H1 (cell line): ENCODE measurements at regions not wholly inside any gene's neighbourhood (a gene's known extent, or its start where the extent isn't known, plus 50 kb on each side); places are given as distances from the start of the nearest gene placed in this dataset.

ENCODE experiments used
- CTCF ChIA-PET: fragments of 300-600 bp; sonication (Branson Sonifier 250); formaldehyde crosslinking; loops from one replicate; lab custom pipeline; 2021; ENCODE audit not compliant: partially characterized antibody; lab: Charles Lee
- POLR2A ChIA-PET: fragments of 300-600 bp; sonication (Branson Sonifier 250); formaldehyde crosslinking; loops from one replicate; lab custom pipeline; 2021; ENCODE audit warnings: inconsistent platforms; ENCODE audit not compliant: partially characterized antibody; lab: Charles Lee
- DNase-seq, 2 experiments: peaks; one replicate each; pipeline versions ENCODE4 v3.0.0 to v3.0.0-alpha.2; 2010 to 2022; ENCODE audit warnings: low spot score in 2 of 2, low read depth in 1 of 2, mixed read lengths in 1 of 2
- FAIRE-seq: peaks from 2 replicates; lab custom pipeline; 2011; peaks lifted over from hg19 to GRCh38; lab: Jason Lieb, UNC
- H2AFZ ChIP-seq: 2 replicates; pipeline ENCODE4 v1.8.1; 2012; ENCODE audit warnings: low read length, inconsistent platforms
- H2AK5ac ChIP-seq: 2 replicates; pipeline ENCODE4 v1.6.1; 2013; ENCODE audit warnings: low read depth, low read length
- H2BK120ac ChIP-seq: replicated peaks from 2 replicates; pipeline ENCODE3; 2013; ENCODE audit warnings: low read depth, low read length, inconsistent platforms
- H2BK12ac ChIP-seq: 2 replicates; pipeline ENCODE4 v1.6.1; 2013; ENCODE audit warnings: low read depth, low read length
- H2BK15ac ChIP-seq: 2 replicates; pipeline ENCODE4 v1.6.1; 2013; ENCODE audit warnings: low read length
- H2BK20ac ChIP-seq: 2 replicates; pipeline ENCODE4 v1.6.1; 2013; ENCODE audit warnings: low read length
- H2BK5ac ChIP-seq: 2 replicates; pipeline ENCODE4 v1.6.1; 2013; ENCODE audit warnings: low read depth, low read length
- H3K14ac ChIP-seq: 2 replicates; pipeline ENCODE4 v1.6.1; 2013; ENCODE audit warnings: inconsistent platforms; ENCODE audit not compliant: insufficient read length
- H3K18ac ChIP-seq: 2 replicates; pipeline ENCODE4 v1.6.1; 2013; ENCODE audit warnings: low read length; ENCODE audit errors: extremely low read depth
- H3K23ac ChIP-seq: 2 replicates; pipeline ENCODE4 v1.6.1; 2013; ENCODE audit warnings: inconsistent platforms; ENCODE audit not compliant: insufficient read length
- H3K23me2 ChIP-seq: 2 replicates; pipeline ENCODE4 v1.6.1; 2013; ENCODE audit warnings: low read depth, low read length
- H3K27ac ChIP-seq: 2 replicates; pipeline ENCODE4 v1.6.1; 2011; ENCODE audit warnings: low read depth, low read length, inconsistent platforms
- H3K27me3 ChIP-seq, 4 experiments: replicated peaks in 1 of 4; 1 replicate in 1 of 4; 2 replicates in 3 of 4; pipeline versions ENCODE4 v1.6.1 to v1.8.1; 2011 to 2013; ENCODE audit warnings: low read length in 3 of 4, mild to moderate bottlenecking in 3 of 4, inconsistent platforms in 2 of 4, mixed read lengths in 2 of 4, moderate library complexity in 1 of 4; ENCODE audit not compliant: control insufficient read depth in 3 of 4, insufficient read depth in 3 of 4; ENCODE audit errors: extremely low read depth in 1 of 4
- H3K36me3 ChIP-seq, 4 experiments: 2 replicates each; pipeline versions ENCODE4 v1.6.1 to v1.8.1; 2011 to 2013; ENCODE audit warnings: mild to moderate bottlenecking in 4 of 4, low read length in 3 of 4, moderate library complexity in 2 of 4, control low read depth in 1 of 4, inconsistent platforms in 1 of 4; ENCODE audit not compliant: insufficient read depth in 4 of 4, control insufficient read depth in 2 of 4
- H3K4ac ChIP-seq: replicated peaks from 2 replicates; pipeline ENCODE3; 2013; ENCODE audit warnings: low read length, low read depth, mixed read lengths, inconsistent platforms; ENCODE audit not compliant: insufficient read length
- H3K4me1 ChIP-seq, 4 experiments: replicated peaks in 1 of 4; 1 replicate in 1 of 4; 2 replicates in 3 of 4; pipeline versions ENCODE4 v1.6.1 to v1.8.1; 2011 to 2013; ENCODE audit warnings: low read length in 3 of 4, inconsistent platforms in 2 of 4, mixed read lengths in 1 of 4; ENCODE audit not compliant: insufficient read depth in 4 of 4, control insufficient read depth in 3 of 4
- H3K4me2 ChIP-seq, 2 experiments: 2 replicates each; pipeline versions ENCODE4 v1.6.1 to v1.8.1; 2011 to 2013; ENCODE audit warnings: low read depth in 2 of 2, low read length in 2 of 2, control low read depth in 1 of 2, inconsistent platforms in 1 of 2, mild to moderate bottlenecking in 1 of 2; ENCODE audit not compliant: insufficient read depth in 1 of 2
- H3K4me3 ChIP-seq, 4 experiments: fragments of 200-600, 300-600 bp in 1 of 4; sonication (generic), shearing (Covaris generic), sonication (Bioruptor Twin) in 1 of 4; 2 replicates each; pipeline versions ENCODE4 v1.5.1 to v1.8.1; 2011 to 2016; ENCODE audit warnings: low read length in 4 of 4, low read depth in 3 of 4, control low read depth in 2 of 4, inconsistent platforms in 2 of 4, mild to moderate bottlenecking in 2 of 4, mixed read lengths in 1 of 4, moderate library complexity in 1 of 4; ENCODE audit not compliant: insufficient read depth in 2 of 4; ENCODE audit errors: extremely low read depth in 1 of 4
- H3K56ac ChIP-seq: replicated peaks from 2 replicates; pipeline ENCODE3; 2013; ENCODE audit warnings: low read depth, mild to moderate bottlenecking, mixed read lengths, low read length, inconsistent platforms; ENCODE audit not compliant: insufficient read length
- H3K79me1 ChIP-seq: 2 replicates; pipeline ENCODE4 v1.6.1; 2013; ENCODE audit warnings: low read depth, low read length, control low read depth
- H3K79me2 ChIP-seq, 2 experiments: 2 replicates each; pipeline versions ENCODE4 v1.6.1 to v1.8.1; 2012 to 2013; ENCODE audit warnings: low read length in 2 of 2, mild to moderate bottlenecking in 2 of 2, inconsistent platforms in 1 of 2; ENCODE audit not compliant: insufficient read depth in 2 of 2, control insufficient read depth in 1 of 2
- H3K9ac ChIP-seq, 4 experiments: replicated peaks in 1 of 4; 1 replicate in 1 of 4; 2 replicates in 3 of 4; pipeline versions ENCODE4 v1.6.1 to v1.8.1; 2011 to 2013; ENCODE audit warnings: low read depth in 3 of 4, low read length in 3 of 4, control low read depth in 2 of 4, mild to moderate bottlenecking in 2 of 4, moderate library complexity in 2 of 4, inconsistent platforms in 1 of 4; ENCODE audit errors: extremely low read depth in 1 of 4
- H3K9me3 ChIP-seq, 2 experiments: 2 replicates each; pipeline versions ENCODE4 v1.6.1 to v1.8.1; 2012 to 2013; ENCODE audit warnings: mild to moderate bottlenecking in 2 of 2, moderate library complexity in 2 of 2, control low read depth in 1 of 2, inconsistent platforms in 1 of 2, low read depth in 1 of 2, low read length in 1 of 2, mixed read lengths in 1 of 2; ENCODE audit not compliant: insufficient read depth in 2 of 2
- H4K20me1 ChIP-seq, 2 experiments: replicated peaks in 1 of 2; 2 replicates each; pipeline versions ENCODE3 to v1.8.1; 2011 to 2013; ENCODE audit warnings: inconsistent platforms in 2 of 2, low read length in 2 of 2, mild to moderate bottlenecking in 1 of 2; ENCODE audit not compliant: insufficient read depth in 2 of 2, control insufficient read depth in 1 of 2
- H4K5ac ChIP-seq: 2 replicates; pipeline ENCODE4 v1.6.1; 2013; ENCODE audit warnings: low read length, low read depth, mixed read lengths, inconsistent platforms; ENCODE audit not compliant: insufficient read length
- H4K8ac ChIP-seq: 2 replicates; pipeline ENCODE4 v1.8.0; 2013; ENCODE audit warnings: mild to moderate bottlenecking, moderate library complexity, low read length, inconsistent platforms; ENCODE audit not compliant: insufficient read depth; ENCODE audit errors: extremely low read depth
- H4K91ac ChIP-seq: replicated peaks from 2 replicates; pipeline ENCODE3; 2013; ENCODE audit warnings: low read length, mixed read lengths, inconsistent platforms; ENCODE audit not compliant: insufficient read length
- ASH2L ChIP-seq: fragments of 200-600, 300-600 bp; sonication (generic); IDR thresholded peaks from one replicate; pipeline ENCODE4 v1.7.1; 2017; ENCODE audit warnings: low read length
- BACH1 ChIP-seq: IDR thresholded peaks from 2 replicates; pipeline ENCODE4 v1.6.1; 2012; ENCODE audit warnings: low read length, improper control_type of control experiment
- BRCA1 ChIP-seq: IDR thresholded peaks from 2 replicates; pipeline ENCODE4 v1.6.1; 2012; ENCODE audit warnings: low read depth, low read length, improper control_type of control experiment
- CBX5 ChIP-seq: fragments of 300-800, 300-1000 bp; sonication (generic); IDR thresholded peaks from 2 replicates; pipeline ENCODE4 v1.7.1; 2016; ENCODE audit warnings: antibody characterized with exemption, low read length, low read depth
- CHD2 ChIP-seq: IDR thresholded peaks from 2 replicates; pipeline ENCODE4 v1.6.1; 2012; ENCODE audit warnings: low read length, improper control_type of control experiment
- CREB1 ChIP-seq: IDR thresholded peaks from 2 replicates; pipeline ENCODE4 v1.6.1; 2012; ENCODE audit warnings: inconsistent platforms
- EZH2 ChIP-seq: fragments of 200-600 bp; sonication (generic); IDR thresholded peaks from 2 replicates; pipeline ENCODE4 v1.7.1; 2012; ENCODE audit warnings: low read depth, mild to moderate bottlenecking, moderate library complexity, low read length, inconsistent platforms; ENCODE audit not compliant: severe bottlenecking
- NRF1 ChIP-seq: IDR thresholded peaks from 2 replicates; pipeline ENCODE4 v1.6.1; 2011; ENCODE audit warnings: mild to moderate bottlenecking, low read depth, low read length, improper control_type of control experiment
- PHF8 ChIP-seq: fragments of 200-600 bp; sonication (generic); conservative IDR thresholded peaks from 2 replicates; pipeline ENCODE4 v1.7.1; 2012; ENCODE audit warnings: low read depth, mild to moderate bottlenecking, inconsistent platforms, low read length, moderate library complexity
- POLR2A ChIP-seq, 2 experiments: IDR thresholded peaks; 1 replicate in 1 of 2; 2 replicates in 1 of 2; pipeline ENCODE4 v1.6.1; 2011; ENCODE audit warnings: low read depth in 2 of 2, low read length in 2 of 2, mild to moderate bottlenecking in 2 of 2; ENCODE audit errors: control extremely low read depth in 1 of 2
- RNF2 ChIP-seq: fragments of 200-900, 300-1000 bp; sonication (generic); IDR thresholded peaks from 2 replicates; pipeline ENCODE4 v1.7.1; 2016; ENCODE audit warnings: borderline replicate concordance, low read depth, mild to moderate bottlenecking, antibody characterized with exemption, low read length; ENCODE audit not compliant: poor library complexity, severe bottlenecking; ENCODE audit errors: missing control alignments
- SP2 ChIP-seq: IDR thresholded peaks from 2 replicates; pipeline ENCODE4 v1.6.1; 2012; ENCODE audit warnings: mild to moderate bottlenecking, low read length, inconsistent platforms
- SRF ChIP-seq: IDR thresholded peaks from 2 replicates; pipeline ENCODE4 v1.6.1; 2011; ENCODE audit warnings: mild to moderate bottlenecking, low read depth, low read length, moderate library complexity
- WGBS, 2 experiments: shearing (Covaris generic) in 1 of 2; methylation state at CpG; one replicate each; pipeline versions ENCODE4 v1.1.6 to v1.1.7; 2013 to 2015; ENCODE audit warnings: low lambda C conversion rate in 2 of 2, mixed read lengths in 2 of 2, inconsistent platforms in 1 of 2, low coverage in 1 of 2, missing lambda C conversion rate in 1 of 2; ENCODE audit not compliant: insufficient replicate concordance in 2 of 2, insufficient coverage in 1 of 2, insufficient read length in 1 of 2; ENCODE audit errors: extremely low coverage in 1 of 2, missing lambda C conversion rate in 1 of 2; 5-methylcytosine and 5-hydroxymethylcytosine counted together

DNA sequence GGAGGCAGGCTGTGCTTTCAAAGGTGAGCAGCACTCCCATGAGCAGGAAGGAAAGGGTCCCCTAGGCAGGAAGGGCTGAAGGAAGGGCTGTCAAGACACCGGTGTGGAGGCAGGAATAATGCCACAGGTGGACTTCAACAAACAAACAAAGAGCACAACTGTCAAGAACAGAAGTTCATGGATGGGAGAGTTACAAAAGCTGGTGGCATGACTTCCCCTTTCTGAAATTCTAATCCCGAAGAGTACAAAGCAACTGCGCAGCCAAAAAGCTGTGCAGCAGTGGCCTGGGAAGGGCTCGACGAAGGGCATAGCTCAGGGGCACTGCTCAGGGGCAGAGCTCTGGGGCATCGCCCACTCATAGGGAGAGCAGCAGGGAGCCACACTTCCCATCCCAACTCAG lies 582.3 kb upstream of the DIPK2B start:
- FAIRE-seq = no peak
- H2BK120ac ChIP-seq = no peak overlapping the region
- H4K5ac ChIP-seq = no peak overlapping the region
- H2BK15ac ChIP-seq = no peak overlapping the region
- TF ChIP-seq NRF1 (no peak), CBX5 (no peak), SRF (no peak), RNF2 (no peak), CREB1 (no peak), ASH2L (no peak), EZH2 (no peak), PHF8 (no peak), BRCA1 (no peak), SP2 (no peak), CHD2 (no peak), POLR2A (IDR thresholded peaks at IDR 0.05; ENCODE audit: control extremely low read depth in 1 of 2, low read depth in 2 of 2, low read length in 2 of 2) (no peak), BACH1 (no peak)
- TF ChIP-seq, all 59 proteins: peak for 0
- Histone ChIP-seq H3K23ac (no peak overlapping the region), H3K79me2 (peaks cover 5 to 98% of the 10 kb centered on the region in 2 experiments; a peak in 3 of 4 replicates), H2BK20ac (no peak overlapping the region), H3K14ac (no peak overlapping the region), H2BK12ac (no peak overlapping the region), H4K20me1 (peaks cover 14 to 22% of the 10 kb centered on the region in 2 experiments), H3K9ac (no peak overlapping the region), H3K4me2 (no peak overlapping the region), H2AFZ (no peak overlapping the region), H3K9me3 (no peaks in the 10 kb centered on the region), H2BK5ac (no peak overlapping the region), H3K4me1 (peaks cover 0 to 6% (median 2%) of the 10 kb centered on the region in 4 experiments; a peak in 4 of 7 replicates), H4K91ac (no peak overlapping the region), H3K36me3 (peaks cover 0 to 12% (median 0%) of the 10 kb centered on the region in 4 experiments; a peak in 4 of 8 replicates), H4K8ac (no peak overlapping the region), H3K27ac (no peak overlapping the region), H3K4ac (no peak overlapping the region), H3K23me2 (no peaks in the 10 kb centered on the region), H3K56ac (no peak overlapping the region), H2AK5ac (no peak overlapping the region), H3K18ac (no peak overlapping the region), H3K79me1 (peaks cover 4% of the 10 kb centered on the region; the same call in 1 of the 2 replicates), H3K27me3 (no peaks in the 10 kb centered on the region), H3K4me3 (no peak overlapping the region)
- 94% methylated on average over 5 of the region's 6 CpGs; no CpG with 5 or more reads in 1 of the 2 experiments for WGBS, 2 experiments
- CTCF ChIA-PET = interaction anchor here (0.5 to 1.5 kb wide), 2 partner anchors 18 to 19 kb away, joined by 3 to 4 read pairs; no protein-coding TSS in a partner anchor
- POLR2A ChIA-PET = no interaction called here
- DNase-seq = no peak
